Upper lobe of left lung (tissue), 4 donors: ENCODE measurements at regions not wholly inside any gene's neighbourhood (a gene's known extent, or its start where the extent isn't known, plus 50 kb on each side); places are given as distances from the start of the nearest gene placed in this dataset.

Experiments
- POLR2A ChIP-seq, 4 donors: fragments of 450-650 bp; IDR thresholded peaks; one replicate each; pipeline ENCODE4 v1.5.1; 2016 to 2017; ENCODE audit warnings: antibody characterized with exemption in 4 of 4, mild to moderate bottlenecking in 2 of 4
- TF ChIP-seq, protein P1 (sequence below), 6 experiments: fragments of 450-650 bp in 4 of 6; fragments of 200-600 bp in 2 of 6; sonication (generic) in 2 of 6; IDR thresholded peaks; one replicate each; pipeline ENCODE4 v1.5.1; 2016 to 2019; ENCODE audit warnings: antibody characterized with exemption in 6 of 6

DNA sequence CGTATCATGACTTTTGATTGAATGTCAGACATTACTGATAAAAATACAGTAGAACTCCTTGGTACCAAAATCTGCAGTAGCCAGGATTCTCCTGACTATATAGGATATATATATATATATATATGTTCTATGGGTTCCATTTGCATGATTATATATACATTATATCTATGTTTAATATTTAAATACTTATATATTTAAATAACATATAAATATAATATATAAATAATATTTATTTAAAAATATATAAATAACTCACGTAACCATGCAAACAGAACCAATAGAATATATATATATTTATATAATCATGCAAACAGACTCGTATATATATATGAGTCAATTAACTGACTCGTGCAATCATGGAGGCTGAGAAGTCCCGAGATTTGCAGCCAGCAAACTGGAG, 278.8 kb upstream of the PLXNA2 start:
- TF ChIP-seq, protein P1, sequence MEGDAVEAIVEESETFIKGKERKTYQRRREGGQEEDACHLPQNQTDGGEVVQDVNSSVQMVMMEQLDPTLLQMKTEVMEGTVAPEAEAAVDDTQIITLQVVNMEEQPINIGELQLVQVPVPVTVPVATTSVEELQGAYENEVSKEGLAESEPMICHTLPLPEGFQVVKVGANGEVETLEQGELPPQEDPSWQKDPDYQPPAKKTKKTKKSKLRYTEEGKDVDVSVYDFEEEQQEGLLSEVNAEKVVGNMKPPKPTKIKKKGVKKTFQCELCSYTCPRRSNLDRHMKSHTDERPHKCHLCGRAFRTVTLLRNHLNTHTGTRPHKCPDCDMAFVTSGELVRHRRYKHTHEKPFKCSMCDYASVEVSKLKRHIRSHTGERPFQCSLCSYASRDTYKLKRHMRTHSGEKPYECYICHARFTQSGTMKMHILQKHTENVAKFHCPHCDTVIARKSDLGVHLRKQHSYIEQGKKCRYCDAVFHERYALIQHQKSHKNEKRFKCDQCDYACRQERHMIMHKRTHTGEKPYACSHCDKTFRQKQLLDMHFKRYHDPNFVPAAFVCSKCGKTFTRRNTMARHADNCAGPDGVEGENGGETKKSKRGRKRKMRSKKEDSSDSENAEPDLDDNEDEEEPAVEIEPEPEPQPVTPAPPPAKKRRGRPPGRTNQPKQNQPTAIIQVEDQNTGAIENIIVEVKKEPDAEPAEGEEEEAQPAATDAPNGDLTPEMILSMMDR (IDR thresholded peaks at IDR 0.05) = no peak
- no peak for TF ChIP-seq POLR2A (IDR thresholded peaks at IDR 0.05)
